ENCODE measurements at regions not wholly inside any gene's neighbourhood (a gene's known extent, or its start where the extent isn't known, plus 50 kb on each side); places are given as distances from the start of the nearest gene placed in this dataset.

GRCh38 chr5:166947045-166947444, 1344.4 kb upstream of the WWC1 start:
- no peaks in the 10 kb centered on the region for H3K27me3 ChIP-seq
- H3K4me3 ChIP-seq, result no peak overlapping the region
- peaks cover 0 to 8% of the 10 kb centered on the region in 2 donors for H3K9me3 ChIP-seq
- no peaks in the 10 kb centered on the region for H3K4me1 ChIP-seq
- DNase-seq (ENCODE audit: low spot score), result no peak
- H3K27ac ChIP-seq, result no peak overlapping the region
- H3K36me3 ChIP-seq, result no peaks in the 10 kb centered on the region
- no peak for TF ChIP-seq CTCF (IDR thresholded peaks at IDR 0.05)

- H3K36me3 ChIP-seq, result no peaks in the 10 kb centered on the region
- no peak for DNase-seq (ENCODE audit: low spot score)
- TF ChIP-seq CTCF (IDR thresholded peaks at IDR 0.05), result no peak
- no peaks in the 10 kb centered on the region for H3K4me1 ChIP-seq
- no peak overlapping the region for H3K27ac ChIP-seq
- no peaks in the 10 kb centered on the region for H3K27me3 ChIP-seq
- H3K9me3 ChIP-seq, result no peaks in the 10 kb centered on the region
- H3K4me3 ChIP-seq, result no peak overlapping the region
Measured at GRCh38 chr5:166948679-166949078, 1342.8 kb upstream of the WWC1 start.

GRCh38 chr5:166952048-166952447, 1339.4 kb upstream of the WWC1 start:
- no peak for DNase-seq (ENCODE audit: low spot score)
- H3K36me3 ChIP-seq, result no peaks in the 10 kb centered on the region
- H3K4me1 ChIP-seq, result no peaks in the 10 kb centered on the region
- no peak for TF ChIP-seq CTCF (IDR thresholded peaks at IDR 0.05)
- H3K4me3 ChIP-seq, result no peak overlapping the region
- H3K27ac ChIP-seq, result no peak overlapping the region
- no peaks in the 10 kb centered on the region for H3K9me3 ChIP-seq
- no peaks in the 10 kb centered on the region for H3K27me3 ChIP-seq

- no peak for TF ChIP-seq CTCF (IDR thresholded peaks at IDR 0.05)
- Histone ChIP-seq H3K27me3 (no peaks in the 10 kb centered on the region), H3K27ac (no peak overlapping the region), H3K9me3 (peaks cover 0 to 7% of the 10 kb centered on the region in 2 donors), H3K36me3 (no peaks in the 10 kb centered on the region), H3K4me1 (peaks cover 0 to 7% of the 10 kb centered on the region in 2 donors), H3K4me3 (no peak overlapping the region)
- DNase-seq (ENCODE audit: low spot score), result no peak
Measured at GRCh38 chr5:166957782-166958181, 1333.7 kb upstream of the WWC1 start.

- Histone ChIP-seq H3K27ac (no peak overlapping the region), H3K36me3 (no peaks in the 10 kb centered on the region), H3K9me3 (peaks cover 0 to 7% of the 10 kb centered on the region in 2 donors)
Measured at GRCh38 chr5:166959766-166960165, 1331.7 kb upstream of the WWC1 start.

More at GRCh38 chr5:166959766-166960165, 1331.7 kb upstream of the WWC1 start:
- Histone ChIP-seq H3K27me3 (no peaks in the 10 kb centered on the region), H3K4me3 (no peak overlapping the region), H3K4me1 (peaks cover 0 to 13% of the 10 kb centered on the region in 2 donors)
- no peak for DNase-seq (ENCODE audit: low spot score)
- TF ChIP-seq CTCF (IDR thresholded peaks at IDR 0.05), result no peak
